Thoracic aorta (tissue), 2 donors: ENCODE measurements at regions not wholly inside any gene's neighbourhood (a gene's known extent, or its start where the extent isn't known, plus 50 kb on each side); places are given as distances from the start of the nearest gene placed in this dataset.

ENCODE experiments used
- ATAC-seq: fragments of 150-250 bp; one replicate; pipeline ENCODE4 v1.8.0; 2017; ENCODE audit warnings: low read depth; ENCODE audit not compliant: insufficient number of reproducible peaks, low FRiP score
- DNase-seq: peaks from one replicate; pipeline ENCODE4 v3.0.0-alpha.2; 2020; ENCODE audit warnings: low spot score
- H3K27ac ChIP-seq, 2 donors: fragments of 200-600 bp; sonication (generic); 1 replicate in 1 of 2; 2 replicates in 1 of 2; pipeline ENCODE4 v1.5.1; 2016; ENCODE audit warnings: mild to moderate bottlenecking in 2 of 2, moderate library complexity in 2 of 2
- H3K27me3 ChIP-seq: fragments of 200-600 bp; sonication (generic); replicated peaks from 2 replicates; pipeline ENCODE4 v1.6.0; 2016; ENCODE audit warnings: mild to moderate bottlenecking; ENCODE audit not compliant: insufficient read depth
- H3K36me3 ChIP-seq: fragments of 200-600 bp; sonication (generic); one replicate; pipeline ENCODE4 v1.5.1; 2016
- H3K4me1 ChIP-seq, 2 donors: fragments of 200-600 bp; sonication (generic); 1 replicate in 1 of 2; 2 replicates in 1 of 2; pipeline versions ENCODE4 v1.5.1 to v1.6.0; 2016; ENCODE audit warnings: low read depth in 2 of 2, mild to moderate bottlenecking in 1 of 2; ENCODE audit not compliant: control insufficient read depth in 1 of 2
- H3K4me3 ChIP-seq: fragments of 200-600 bp; sonication (generic); 2 replicates; pipeline ENCODE4 v1.5.1; 2016; ENCODE audit warnings: mild to moderate bottlenecking
- H3K9me3 ChIP-seq: fragments of 200-600 bp; sonication (generic); 2 replicates; pipeline ENCODE4 v1.5.1; 2016
- TF ChIP-seq, protein P1 (sequence below): fragments of 200-600 bp; sonication (generic); IDR thresholded peaks from one replicate; pipeline ENCODE4 v1.5.1; 2019; ENCODE audit warnings: antibody characterized with exemption

DNA sequence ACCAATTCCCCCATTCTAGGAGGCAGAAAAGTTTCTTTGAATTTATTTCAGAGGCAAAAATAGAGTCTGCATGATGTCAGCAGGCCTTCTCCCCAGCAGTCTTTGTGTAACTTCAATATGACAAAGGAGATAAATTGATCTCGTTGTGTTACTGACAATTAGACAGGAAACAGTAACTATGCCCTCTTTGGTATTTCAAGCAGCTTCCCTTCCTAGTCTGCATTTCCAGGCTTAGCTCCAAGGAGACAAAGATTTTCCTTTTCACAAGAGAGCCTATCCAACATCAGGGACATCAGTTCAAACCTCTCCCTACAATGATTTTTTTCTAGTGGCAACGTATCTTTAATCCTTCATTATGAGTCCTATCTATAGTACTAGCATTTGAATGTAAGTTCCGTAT is 245.9 kb upstream of the HSF2 start:
- DNase-seq (no peak), ATAC-seq (no peak)
- no peak overlapping the region for H3K4me3 ChIP-seq
- H3K27ac ChIP-seq: no peak overlapping the region
- H3K27me3 ChIP-seq: no peaks in the 10 kb centered on the region
- TF ChIP-seq, protein P1, sequence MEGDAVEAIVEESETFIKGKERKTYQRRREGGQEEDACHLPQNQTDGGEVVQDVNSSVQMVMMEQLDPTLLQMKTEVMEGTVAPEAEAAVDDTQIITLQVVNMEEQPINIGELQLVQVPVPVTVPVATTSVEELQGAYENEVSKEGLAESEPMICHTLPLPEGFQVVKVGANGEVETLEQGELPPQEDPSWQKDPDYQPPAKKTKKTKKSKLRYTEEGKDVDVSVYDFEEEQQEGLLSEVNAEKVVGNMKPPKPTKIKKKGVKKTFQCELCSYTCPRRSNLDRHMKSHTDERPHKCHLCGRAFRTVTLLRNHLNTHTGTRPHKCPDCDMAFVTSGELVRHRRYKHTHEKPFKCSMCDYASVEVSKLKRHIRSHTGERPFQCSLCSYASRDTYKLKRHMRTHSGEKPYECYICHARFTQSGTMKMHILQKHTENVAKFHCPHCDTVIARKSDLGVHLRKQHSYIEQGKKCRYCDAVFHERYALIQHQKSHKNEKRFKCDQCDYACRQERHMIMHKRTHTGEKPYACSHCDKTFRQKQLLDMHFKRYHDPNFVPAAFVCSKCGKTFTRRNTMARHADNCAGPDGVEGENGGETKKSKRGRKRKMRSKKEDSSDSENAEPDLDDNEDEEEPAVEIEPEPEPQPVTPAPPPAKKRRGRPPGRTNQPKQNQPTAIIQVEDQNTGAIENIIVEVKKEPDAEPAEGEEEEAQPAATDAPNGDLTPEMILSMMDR: no peak
- no peaks in the 10 kb centered on the region for H3K4me1 ChIP-seq
- H3K9me3 ChIP-seq: no peaks in the 10 kb centered on the region
- H3K36me3 ChIP-seq: no peaks in the 10 kb centered on the region

DNA sequence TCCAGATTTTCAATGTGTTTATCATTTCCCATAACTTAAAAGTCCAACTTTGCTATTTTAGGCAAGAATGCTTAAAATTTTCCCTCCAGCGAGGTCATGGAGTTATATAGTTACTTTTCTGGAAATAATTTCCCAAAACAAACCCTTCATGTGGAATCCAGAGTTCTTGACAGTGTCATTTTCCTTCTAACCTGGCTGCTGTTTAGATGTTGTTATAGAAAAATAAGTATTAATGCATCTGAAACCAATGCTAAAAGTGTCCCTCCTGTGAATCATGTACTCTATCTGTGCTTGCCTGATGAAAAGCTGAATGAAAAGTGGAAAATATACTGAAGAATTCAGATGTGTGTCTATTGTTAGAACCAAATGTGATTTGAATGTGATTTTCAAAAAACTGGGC is 245.3 kb upstream of the HSF2 start:
- DNase-seq: no peak

DNA sequence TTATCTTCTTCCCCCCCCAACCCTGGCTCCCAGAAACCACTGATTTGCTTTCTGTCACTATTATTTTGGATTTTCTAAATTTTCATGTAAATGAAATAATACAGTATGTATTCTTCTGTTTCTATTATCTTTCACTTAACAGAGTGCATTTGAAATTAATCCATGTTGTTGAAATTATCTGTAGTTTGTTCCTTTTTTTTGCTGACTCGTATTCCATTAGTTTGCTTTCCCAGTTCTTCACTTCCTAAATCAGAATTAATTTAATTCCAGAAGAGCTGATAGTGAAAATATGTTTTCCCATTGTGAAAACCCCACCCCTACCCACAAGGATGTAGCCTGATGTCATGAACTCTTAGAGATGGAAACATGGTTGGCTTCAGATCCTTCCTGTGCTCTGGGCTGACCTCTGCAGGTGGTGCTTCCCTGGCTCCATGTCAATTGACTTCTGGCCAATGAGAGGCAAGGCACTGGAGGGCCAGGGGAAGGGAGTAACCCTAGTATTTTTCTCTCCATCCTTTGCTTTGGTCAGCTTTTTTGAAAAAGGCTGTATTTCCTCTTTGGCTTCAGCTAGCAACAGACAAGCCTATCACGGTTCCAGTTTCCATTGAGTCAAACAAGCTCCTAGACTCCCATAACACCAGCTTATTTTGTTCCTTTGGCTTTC is 244.4 kb upstream of the HSF2 start:
- no peak for ATAC-seq
- TF ChIP-seq, protein P1: no peak
- no peak for DNase-seq
- Histone ChIP-seq H3K4me3 (no peak overlapping the region), H3K36me3 (no peaks in the 10 kb centered on the region), H3K4me1 (no peaks in the 10 kb centered on the region), H3K27ac (no peak overlapping the region), H3K9me3 (no peaks in the 10 kb centered on the region), H3K27me3 (no peaks in the 10 kb centered on the region)

More for the DNA sequence above, 245.3 kb upstream of the HSF2 start:
- H3K4me1 ChIP-seq: no peaks in the 10 kb centered on the region
- no peak overlapping the region for H3K27ac ChIP-seq
- H3K27me3 ChIP-seq: no peaks in the 10 kb centered on the region
- H3K4me3 ChIP-seq: no peak overlapping the region
- no peaks in the 10 kb centered on the region for H3K9me3 ChIP-seq
- TF ChIP-seq, protein P1: no peak
- H3K36me3 ChIP-seq: no peaks in the 10 kb centered on the region
- ATAC-seq: no peak

DNA sequence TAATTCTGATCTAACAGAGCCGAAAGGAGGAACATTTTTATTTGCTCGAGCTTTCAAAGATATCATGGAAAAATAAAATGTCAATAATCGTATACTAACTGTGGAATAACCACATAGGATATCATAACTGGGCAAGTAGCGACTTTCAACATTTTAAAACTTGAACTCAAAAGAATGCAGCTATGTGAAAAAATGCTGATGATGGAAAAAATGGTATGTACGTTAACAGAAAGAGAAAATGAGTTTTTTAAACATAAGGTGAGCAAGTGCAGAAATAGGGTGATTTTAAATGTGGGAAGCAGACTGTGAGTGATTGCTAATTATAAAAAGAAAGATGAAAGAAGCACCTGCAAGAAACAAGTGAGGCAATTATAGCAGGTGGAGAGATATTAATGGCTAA is 238.3 kb upstream of the HSF2 start:
- TF ChIP-seq, protein P1: no peak
- no peaks in the 10 kb centered on the region for H3K9me3 ChIP-seq
- no peaks in the 10 kb centered on the region for H3K4me1 ChIP-seq
- no peak overlapping the region for H3K4me3 ChIP-seq
- no peak overlapping the region for H3K27ac ChIP-seq
- ATAC-seq: no peak
- no peak for DNase-seq
- no peaks in the 10 kb centered on the region for H3K36me3 ChIP-seq
- H3K27me3 ChIP-seq: no peaks in the 10 kb centered on the region

DNA sequence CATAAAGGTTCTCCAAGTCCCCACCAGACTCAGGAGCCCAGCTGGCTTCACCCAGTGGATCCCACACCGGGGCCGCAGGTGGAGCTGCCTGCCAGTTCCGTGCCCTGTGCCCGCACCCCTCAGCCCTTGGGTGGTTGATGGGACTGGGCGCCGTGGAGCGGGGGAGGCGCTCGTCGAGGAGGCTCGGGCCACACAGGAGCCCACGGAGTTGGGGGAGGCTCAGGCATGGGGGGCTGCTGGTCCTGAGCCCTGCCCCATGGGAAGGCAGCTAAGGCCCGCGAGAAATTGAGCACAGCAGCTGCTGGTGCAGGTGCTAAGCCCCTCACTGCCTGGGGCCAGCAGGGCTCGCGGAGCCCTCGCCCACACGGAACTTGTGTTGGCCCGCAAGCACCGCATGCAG is 234.4 kb upstream of the HSF2 start:
- DNase-seq: no peak
- no peaks in the 10 kb centered on the region for H3K27me3 ChIP-seq
- H3K4me3 ChIP-seq: no peak overlapping the region
- H3K36me3 ChIP-seq: no peaks in the 10 kb centered on the region
- no peak overlapping the region for H3K27ac ChIP-seq
- TF ChIP-seq, protein P1: no peak
- no peaks in the 10 kb centered on the region for H3K9me3 ChIP-seq
- ATAC-seq: no peak
- H3K4me1 ChIP-seq: peaks cover 0 to 2% of the 10 kb centered on the region in 2 donors
